Nephron (organoid): ENCODE measurements at regions not wholly inside any gene's neighbourhood (a gene's known extent, or its start where the extent isn't known, plus 50 kb on each side); places are given as distances from the start of the nearest gene placed in this dataset.

ENCODE experiments used
- H3K27ac Mint-ChIP-seq, 3 experiments: 2 replicates each; pipeline ENCODE4 v1.8.0; 2020; ENCODE audit warnings: mixed read lengths in 3 of 3, mild to moderate bottlenecking in 2 of 3, moderate library complexity in 1 of 3
- H3K27me3 Mint-ChIP-seq: 2 replicates; pipeline ENCODE4 v1.8.0; 2021; ENCODE audit warnings: low read depth, mild to moderate bottlenecking, moderate library complexity, mixed read lengths
- H3K36me3 Mint-ChIP-seq: 2 replicates; pipeline ENCODE4 v1.8.0; 2020; ENCODE audit warnings: low read depth, mixed read lengths
- H3K4me1 Mint-ChIP-seq: 2 replicates; pipeline ENCODE4 v1.8.0; 2020; ENCODE audit warnings: mixed read lengths
- H3K4me3 Mint-ChIP-seq, 3 experiments: 2 replicates each; pipeline ENCODE4 v1.8.0; 2020; ENCODE audit warnings: mild to moderate bottlenecking in 3 of 3, mixed read lengths in 3 of 3, moderate library complexity in 2 of 3
- H3K9me3 Mint-ChIP-seq: 2 replicates; pipeline ENCODE4 v1.8.0; 2020; ENCODE audit warnings: mixed read lengths
- CTCF ChIP-seq, 3 experiments: fragments of 200-600 bp; sonication (generic); IDR thresholded peaks; one replicate each; pipeline ENCODE4 v1.5.0; 2021; ENCODE audit warnings: antibody characterized with exemption in 3 of 3; ENCODE audit not compliant: unreplicated experiment in 3 of 3

DNA sequence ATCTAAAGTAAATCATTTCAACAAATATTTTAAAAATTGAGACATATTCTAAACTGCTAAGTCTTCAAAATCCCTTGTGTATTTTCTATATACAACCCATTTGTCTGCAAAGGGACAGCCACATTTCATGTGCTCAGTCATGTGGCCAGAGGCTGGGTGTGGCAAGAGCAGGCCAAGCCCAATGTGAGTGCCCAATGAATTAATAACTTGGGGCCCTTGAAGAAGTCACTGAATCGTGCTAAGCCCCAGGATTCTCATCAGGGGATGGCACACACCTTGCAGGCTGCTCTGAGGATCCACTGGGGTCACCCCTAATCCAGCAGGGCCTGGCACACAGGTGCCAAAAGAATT is 78.2 kb upstream of the SMIM23 start:
- Mint-ChIP-seq H3K27me3 (peaks cover 7% of the 10 kb centered on the region), H3K4me3 (no peak overlapping the region), H3K9me3 (no peaks in the 10 kb centered on the region), H3K27ac (no peak overlapping the region), H3K4me1 (peaks cover 17% of the 10 kb centered on the region), H3K36me3 (no peaks in the 10 kb centered on the region)
- no peak for TF ChIP-seq CTCF (IDR thresholded peaks at IDR 0.05; ENCODE audit: unreplicated experiment in 3 of 3)

- TF ChIP-seq CTCF (IDR thresholded peaks at IDR 0.05; ENCODE audit: unreplicated experiment in 3 of 3) = no peak
- H3K36me3 Mint-ChIP-seq = no peaks in the 10 kb centered on the region
- peaks cover 2% of the 10 kb centered on the region for H3K27me3 Mint-ChIP-seq
- no peaks in the 10 kb centered on the region for H3K9me3 Mint-ChIP-seq
- H3K4me1 Mint-ChIP-seq = peaks cover 6% of the 10 kb centered on the region
- no peak overlapping the region for H3K27ac Mint-ChIP-seq
- H3K4me3 Mint-ChIP-seq = no peak overlapping the region
Observed at GRCh38 chr5:171709930-171710329, 75.7 kb upstream of the SMIM23 start.

GRCh38 chr5:171710451-171711024 is 75.1 kb upstream of the SMIM23 start:
- H3K27ac Mint-ChIP-seq = no peak overlapping the region

DNA sequence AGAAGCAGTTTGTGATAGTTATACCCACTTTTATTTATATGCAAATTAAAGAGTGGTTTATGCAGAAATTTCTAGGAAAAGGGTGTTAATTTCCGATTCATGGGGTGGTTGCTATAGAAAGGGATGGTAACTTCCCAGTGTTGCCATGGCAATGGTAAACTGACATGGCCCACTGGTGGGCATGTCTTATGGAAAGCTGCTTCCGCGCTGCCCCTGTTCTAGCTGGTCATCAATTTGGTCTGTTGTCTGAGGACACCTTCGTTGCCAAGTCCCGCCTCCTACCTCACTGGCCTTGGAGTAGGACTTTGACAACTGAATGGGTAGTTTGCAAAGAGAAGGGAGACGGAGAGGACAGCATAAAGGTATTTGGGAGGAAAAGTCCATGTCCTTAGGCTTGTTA is 74.0 kb upstream of the SMIM23 start:
- Mint-ChIP-seq H3K36me3 (no peaks in the 10 kb centered on the region), H3K9me3 (no peaks in the 10 kb centered on the region), H3K4me3 (no peak overlapping the region), H3K4me1 (no peaks in the 10 kb centered on the region), H3K27ac (no peak overlapping the region), H3K27me3 (no peaks in the 10 kb centered on the region)
- no peak for TF ChIP-seq CTCF (IDR thresholded peaks at IDR 0.05; ENCODE audit: unreplicated experiment in 3 of 3)

More at GRCh38 chr5:171710451-171711024, 75.1 kb upstream of the SMIM23 start:
- H3K4me3 Mint-ChIP-seq = no peak overlapping the region
- H3K27me3 Mint-ChIP-seq = no peaks in the 10 kb centered on the region
- peaks cover 4% of the 10 kb centered on the region for H3K4me1 Mint-ChIP-seq
- H3K36me3 Mint-ChIP-seq = no peaks in the 10 kb centered on the region
- H3K9me3 Mint-ChIP-seq = no peaks in the 10 kb centered on the region
- no peak for TF ChIP-seq CTCF (IDR thresholded peaks at IDR 0.05; ENCODE audit: unreplicated experiment in 3 of 3)

DNA sequence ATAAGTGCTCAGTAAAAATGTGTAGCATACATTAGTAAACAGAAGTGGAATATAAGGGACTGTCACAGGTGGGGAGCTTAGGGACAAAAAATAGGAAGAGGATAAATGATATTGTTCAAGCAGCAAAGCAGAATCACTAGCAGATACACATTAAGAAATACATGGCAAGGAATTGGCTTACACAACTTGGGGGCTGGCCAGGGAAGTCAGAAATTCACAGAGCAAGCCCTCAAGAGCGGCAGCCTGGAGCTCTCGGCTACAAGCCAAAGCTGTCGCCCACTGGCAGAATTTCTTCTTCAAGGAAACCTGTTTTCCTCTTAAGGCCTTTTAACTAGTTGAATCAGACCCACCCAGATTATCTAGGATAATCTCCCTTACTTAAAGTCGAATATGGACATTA is 73.0 kb upstream of the SMIM23 start:
- no peak overlapping the region for H3K4me3 Mint-ChIP-seq
- no peaks in the 10 kb centered on the region for H3K36me3 Mint-ChIP-seq
- H3K27me3 Mint-ChIP-seq = no peaks in the 10 kb centered on the region
- no peaks in the 10 kb centered on the region for H3K4me1 Mint-ChIP-seq
- TF ChIP-seq CTCF (IDR thresholded peaks at IDR 0.05; ENCODE audit: unreplicated experiment in 3 of 3) = no peak
- no peaks in the 10 kb centered on the region for H3K9me3 Mint-ChIP-seq
- H3K27ac Mint-ChIP-seq = no peak overlapping the region

DNA sequence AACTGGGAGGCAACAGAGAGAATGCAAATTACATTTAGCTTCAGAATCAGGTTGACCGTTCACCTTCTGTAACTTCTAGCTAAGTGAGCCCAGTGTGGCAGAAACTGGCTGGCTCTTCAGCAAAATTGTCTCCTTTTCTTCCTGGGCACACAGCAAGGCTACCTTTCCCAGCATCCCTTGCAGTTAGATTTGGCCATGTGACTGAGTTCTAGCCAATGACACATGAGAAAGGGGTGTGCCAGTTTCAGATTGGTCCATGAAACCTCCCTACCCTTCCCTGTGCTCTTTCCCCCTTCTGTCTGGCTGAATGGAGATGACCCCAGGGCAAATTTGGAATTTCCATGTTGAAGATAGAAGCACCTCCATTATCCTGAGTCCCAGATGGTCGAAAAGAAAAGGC is 72.5 kb upstream of the SMIM23 start:
- H3K9me3 Mint-ChIP-seq = no peaks in the 10 kb centered on the region
- H3K4me3 Mint-ChIP-seq = no peak overlapping the region
- no peak for TF ChIP-seq CTCF (IDR thresholded peaks at IDR 0.05; ENCODE audit: unreplicated experiment in 3 of 3)
- H3K27ac Mint-ChIP-seq = no peak overlapping the region
- H3K36me3 Mint-ChIP-seq = no peaks in the 10 kb centered on the region
- no peaks in the 10 kb centered on the region for H3K4me1 Mint-ChIP-seq
- H3K27me3 Mint-ChIP-seq = no peaks in the 10 kb centered on the region
